B cell (primary cell): ENCODE measurements at regions not wholly inside any gene's neighbourhood (a gene's known extent, or its start where the extent isn't known, plus 50 kb on each side); places are given as distances from the start of the nearest gene placed in this dataset.
"Not testable (repeated sequence)": the region's sequence is repeated elsewhere in the genome, so short reads cannot be mapped to it uniquely, and the experiment has no call there.

Experiments
- ATAC-seq: fragments of 200-7000 bp; cut with Tn5 transposase; one replicate; pipeline ENCODE4 v1.10.0; 2021; ENCODE audit warnings: low read depth, mild to moderate bottlenecking, moderate number of reproducible peaks, moderate library complexity
- CTCF ChIA-PET: fragments of 350-600 bp; sonication (Branson Sonifier 250); formaldehyde crosslinking; loops from one replicate; lab custom pipeline; 2021; ENCODE audit warnings: antibody characterized with exemption, inconsistent platforms; lab: Charles Lee
- POLR2A ChIA-PET: fragments of 350-600 bp; sonication (Branson Sonifier 250); formaldehyde crosslinking; loops from one replicate; lab custom pipeline; 2021; ENCODE audit warnings: antibody characterized with exemption; lab: Charles Lee
- DNase-seq: peaks from one replicate; pipeline ENCODE4 v3.0.0; 2013
- H2AFZ ChIP-seq: 2 replicates; pipeline ENCODE4 v1.6.1; 2012; ENCODE audit warnings: mild to moderate bottlenecking, low read depth, low read length; ENCODE audit not compliant: insufficient read depth, poor library complexity, severe bottlenecking
- H3K27ac ChIP-seq, 2 donors: 1 replicate in 1 of 2; 2 replicates in 1 of 2; pipeline ENCODE4 v1.5.1; 2012 to 2013; ENCODE audit warnings: low read length in 2 of 2, mild to moderate bottlenecking in 2 of 2, moderate library complexity in 1 of 2
- H3K27me3 ChIP-seq, 4 experiments: fragments of 200-600 bp in 1 of 4; sonication (generic) in 1 of 4; replicated peaks in 1 of 4; 1 replicate in 2 of 4; 2 replicates in 2 of 4; pipeline versions ENCODE4 v1.6.1 to v1.7.0; 2013 to 2016; ENCODE audit warnings: low read length in 3 of 4, mild to moderate bottlenecking in 2 of 4, mixed read lengths in 1 of 4, moderate library complexity in 1 of 4; ENCODE audit not compliant: insufficient read depth in 4 of 4, control insufficient read depth in 3 of 4; ENCODE audit errors: control extremely low read depth in 1 of 4
- H3K36me3 ChIP-seq, 2 experiments: replicated peaks in 1 of 2; 1 replicate in 1 of 2; 2 replicates in 1 of 2; pipeline versions ENCODE4 v1.6.1 to v1.7.1; 2013; ENCODE audit warnings: low read length in 1 of 2; ENCODE audit not compliant: insufficient read depth in 2 of 2, control insufficient read depth in 1 of 2; ENCODE audit errors: control extremely low read depth in 1 of 2, extremely low read depth in 1 of 2
- H3K4me1 ChIP-seq, 2 donors: fragments of 200-600 bp in 1 of 2; sonication (generic) in 1 of 2; 1 replicate in 1 of 2; 2 replicates in 1 of 2; pipeline versions ENCODE4 v1.5.1 to v1.6.1; 2013 to 2017; ENCODE audit warnings: low read length in 2 of 2; ENCODE audit not compliant: control insufficient read depth in 2 of 2, insufficient read depth in 2 of 2
- H3K4me2 ChIP-seq: replicated peaks from 2 replicates; pipeline ENCODE3; 2012; ENCODE audit warnings: mild to moderate bottlenecking, low read depth, low read length; ENCODE audit not compliant: poor library complexity, severe bottlenecking
- H3K4me3 ChIP-seq, 5 experiments: fragments of 200-600 bp in 1 of 5; sonication (generic) in 1 of 5; 1 replicate in 3 of 5; 2 replicates in 2 of 5; pipeline versions ENCODE4 v1.5.1 to v1.7.0; 2011 to 2016; ENCODE audit warnings: low read length in 4 of 5, mild to moderate bottlenecking in 4 of 5, low read depth in 2 of 5, control low read depth in 1 of 5, moderate library complexity in 1 of 5; ENCODE audit not compliant: insufficient read depth in 1 of 5; ENCODE audit errors: control extremely low read depth in 1 of 5, extremely low read depth in 1 of 5
- H3K79me2 ChIP-seq: fragments of 200-600 bp; sonication (generic); one replicate; pipeline ENCODE4 v1.6.0; 2016; ENCODE audit warnings: low read length; ENCODE audit not compliant: control insufficient read depth, insufficient read depth
- H3K9ac ChIP-seq: fragments of 200-600 bp; sonication (generic); 2 replicates; pipeline ENCODE4 v1.6.1; 2017; ENCODE audit warnings: mild to moderate bottlenecking, low read length, moderate library complexity
- H3K9me3 ChIP-seq, 3 donors: one replicate each; pipeline versions ENCODE4 v1.6.1 to v1.7.1; 2013; ENCODE audit warnings: low read length in 2 of 3; ENCODE audit not compliant: control insufficient read depth in 2 of 3, insufficient read depth in 1 of 3; ENCODE audit errors: control extremely low read depth in 1 of 3
- H4K20me1 ChIP-seq: 2 replicates; pipeline ENCODE4 v1.6.0; 2012; ENCODE audit warnings: mild to moderate bottlenecking, low read length; ENCODE audit not compliant: insufficient read depth, control insufficient read depth, poor library complexity, severe bottlenecking
- H3K27ac Mint-ChIP-seq: one replicate; pipeline ENCODE4 v1.8.0; 2021; ENCODE audit warnings: mixed read lengths
- H3K27me3 Mint-ChIP-seq: one replicate; pipeline ENCODE4 v1.8.0; 2021; ENCODE audit warnings: mixed read lengths
- H3K4me1 Mint-ChIP-seq: one replicate; pipeline ENCODE4 v1.8.0; 2021; ENCODE audit warnings: mixed read lengths
- H3K4me3 Mint-ChIP-seq: one replicate; pipeline ENCODE4 v1.8.0; 2021; ENCODE audit warnings: mixed read lengths
- H3K9me3 Mint-ChIP-seq: one replicate; pipeline ENCODE4 v1.8.0; 2022; ENCODE audit warnings: mixed read lengths; ENCODE audit not compliant: insufficient read depth
- CTCF ChIP-seq: fragments of 200-600 bp; IDR thresholded peaks from one replicate; pipeline ENCODE4 v1.8.0; 2022; ENCODE audit warnings: antibody characterized with exemption, mild to moderate bottlenecking
- EZH2 ChIP-seq: IDR thresholded peaks from 2 replicates; pipeline ENCODE4 v1.6.1; 2012; ENCODE audit warnings: borderline replicate concordance, low read depth, mild to moderate bottlenecking, moderate library complexity, low read length; ENCODE audit not compliant: insufficient read depth, poor library complexity, severe bottlenecking
- WGBS: methylation state at CpG from one replicate; pipeline ENCODE4 v1.1.5; 2013; ENCODE audit warnings: missing lambda C conversion rate; ENCODE audit not compliant: insufficient coverage; 5-methylcytosine and 5-hydroxymethylcytosine counted together
- intact Hi-C: fragments of 100-400 bp; cut with micrococcal nuclease; formaldehyde crosslinking; loops from one replicate; pipeline ENCODE4 v1.10.0; 2022

GRCh38 chr19:31037286-31037980 lies 311.8 kb downstream of the TSHZ3 start:
- no peak overlapping the region for H3K4me3 ChIP-seq

GRCh38 chr19:31031455-31031854 lies 317.8 kb downstream of the TSHZ3 start:
- H3K27ac ChIP-seq, H3K36me3 ChIP-seq, H3K9me3 ChIP-seq, CTCF ChIA-PET, H3K4me3 Mint-ChIP-seq, intact Hi-C loops, H3K9ac ChIP-seq, H3K79me2 ChIP-seq, H3K4me3 ChIP-seq, H4K20me1 ChIP-seq, H3K27me3 Mint-ChIP-seq, H3K4me1 ChIP-seq, H2AFZ ChIP-seq, H3K27me3 ChIP-seq, H3K27ac Mint-ChIP-seq, ATAC-seq, H3K4me1 Mint-ChIP-seq, DNase-seq, H3K4me2 ChIP-seq, POLR2A ChIA-PET: not testable (repeated sequence)
- no CpG with 5 or more reads among the region's 4 CpGs for WGBS
- peaks cover 14% of the 10 kb centered on the region for H3K9me3 Mint-ChIP-seq

More at GRCh38 chr19:31037286-31037980, 311.8 kb downstream of the TSHZ3 start:
- peaks cover 0 to 12% (median 0%) of the 10 kb centered on the region in 3 donors for H3K9me3 ChIP-seq
- no peaks in the 10 kb centered on the region for H3K27me3 ChIP-seq
- DNase-seq (no peak), ATAC-seq (no peak)
- H3K9ac ChIP-seq: no peak overlapping the region
- TF ChIP-seq CTCF (no peak), EZH2 (no peak)
- no peaks in the 10 kb centered on the region for H3K36me3 ChIP-seq
- no peaks in the 10 kb centered on the region for H4K20me1 ChIP-seq
- no peak overlapping the region for H3K4me3 Mint-ChIP-seq
- no peaks in the 10 kb centered on the region for H3K4me1 ChIP-seq
- no peak overlapping the region for H3K4me2 ChIP-seq
- 100% methylated on average over 1 of the region's 3 CpGs for WGBS
- ChIA-PET POLR2A (no interaction called here), CTCF (interaction anchor here (0.6 kb wide), 1 partner anchor 1570 kb away, joined by 3 read pairs; no protein-coding TSS in a partner anchor)
- intact Hi-C loops: no loop called here
- no peak overlapping the region for H2AFZ ChIP-seq
- H3K27ac ChIP-seq: no peak overlapping the region
- H3K79me2 ChIP-seq: no peaks in the 10 kb centered on the region
- no peaks in the 10 kb centered on the region for H3K4me1 Mint-ChIP-seq
- peaks cover 1% of the 10 kb centered on the region for H3K9me3 Mint-ChIP-seq
- no peaks in the 10 kb centered on the region for H3K27me3 Mint-ChIP-seq
- no peak overlapping the region for H3K27ac Mint-ChIP-seq
